H9 (cell line): ENCODE measurements at regions not wholly inside any gene's neighbourhood (a gene's known extent, or its start where the extent isn't known, plus 50 kb on each side); places are given as distances from the start of the nearest gene placed in this dataset.

Experiments
- DNase-seq: peaks from one replicate; pipeline ENCODE4 v3.0.0-alpha.2; 2017
- H2AFZ ChIP-seq: one replicate; pipeline ENCODE4 v1.6.1; 2013; ENCODE audit warnings: mild to moderate bottlenecking, low read length, control low read depth, moderate library complexity
- H2AK5ac ChIP-seq: 2 replicates; pipeline ENCODE4 v1.6.1; 2013; ENCODE audit warnings: low read length, control low read depth, mixed read lengths; ENCODE audit not compliant: insufficient read length
- H2BK120ac ChIP-seq: one replicate; pipeline ENCODE4 v1.6.1; 2013; ENCODE audit warnings: low read depth, mild to moderate bottlenecking, low read length, control low read depth, inconsistent platforms; ENCODE audit not compliant: poor library complexity, severe bottlenecking
- H2BK12ac ChIP-seq: 2 replicates; pipeline ENCODE4 v1.6.1; 2013; ENCODE audit warnings: low read length, control low read depth, mixed read lengths, low read depth; ENCODE audit not compliant: insufficient read length
- H2BK15ac ChIP-seq: 2 replicates; pipeline ENCODE4 v1.6.1; 2013; ENCODE audit warnings: low read depth, low read length, control low read depth
- H2BK20ac ChIP-seq: one replicate; pipeline ENCODE4 v1.6.1; 2013; ENCODE audit warnings: low read depth, mild to moderate bottlenecking, low read length, control low read depth, inconsistent platforms; ENCODE audit not compliant: poor library complexity, severe bottlenecking
- H2BK5ac ChIP-seq: 2 replicates; pipeline ENCODE4 v1.6.1; 2013; ENCODE audit warnings: low read length, control low read depth, mixed read lengths; ENCODE audit not compliant: insufficient read length
- H3K14ac ChIP-seq: 2 replicates; pipeline ENCODE4 v1.6.1; 2013; ENCODE audit warnings: low read length, control low read depth; ENCODE audit not compliant: insufficient read depth
- H3K18ac ChIP-seq: 2 replicates; pipeline ENCODE4 v1.6.1; 2013; ENCODE audit warnings: low read depth, mild to moderate bottlenecking, mixed read lengths, low read length, control low read depth; ENCODE audit not compliant: insufficient read length
- H3K23ac ChIP-seq: 2 replicates; pipeline ENCODE4 v1.6.1; 2013; ENCODE audit warnings: low read length, control low read depth, mixed read lengths, low read depth; ENCODE audit not compliant: insufficient read length
- H3K23me2 ChIP-seq: 2 replicates; pipeline ENCODE4 v1.6.1; 2013; ENCODE audit warnings: low read depth, mild to moderate bottlenecking, mixed read lengths, low read length, control low read depth; ENCODE audit not compliant: insufficient read length, poor library complexity, severe bottlenecking
- H3K27ac ChIP-seq: 2 replicates; pipeline ENCODE4 v1.5.1; 2013; ENCODE audit warnings: low read length, control low read depth, mixed read lengths, low read depth; ENCODE audit not compliant: insufficient read length
- H3K27me3 ChIP-seq: 2 replicates; pipeline ENCODE4 v1.6.1; 2013; ENCODE audit warnings: low read length, control low read depth, inconsistent platforms; ENCODE audit not compliant: insufficient read depth
- H3K4ac ChIP-seq: 2 replicates; pipeline ENCODE4 v1.6.1; 2013; ENCODE audit warnings: low read depth, mild to moderate bottlenecking, control low read depth, inconsistent platforms, low read length, moderate library complexity
- H3K4me1 ChIP-seq: 2 replicates; pipeline ENCODE4 v1.6.1; 2013; ENCODE audit warnings: low read length, control low read depth, inconsistent platforms; ENCODE audit not compliant: insufficient read depth
- H3K4me2 ChIP-seq: 2 replicates; pipeline ENCODE4 v1.6.1; 2013; ENCODE audit warnings: low read length, control low read depth, mixed read lengths; ENCODE audit not compliant: insufficient read length, insufficient read depth
- H3K56ac ChIP-seq: 2 replicates; pipeline ENCODE4 v1.6.1; 2013; ENCODE audit warnings: low read depth, mild to moderate bottlenecking, mixed read lengths, low read length, control low read depth; ENCODE audit not compliant: insufficient read length
- H3K79me1 ChIP-seq: 2 replicates; pipeline ENCODE4 v1.6.1; 2013; ENCODE audit warnings: low read depth, mild to moderate bottlenecking, moderate library complexity, low read length, control low read depth, inconsistent platforms; ENCODE audit not compliant: insufficient read depth, poor library complexity, severe bottlenecking
- H3K79me2 ChIP-seq: 2 replicates; pipeline ENCODE4 v1.6.1; 2013; ENCODE audit warnings: low read length, control low read depth, inconsistent platforms; ENCODE audit not compliant: insufficient read depth
- H3K9ac ChIP-seq: 2 replicates; pipeline ENCODE4 v1.6.1; 2013; ENCODE audit warnings: low read length, control low read depth, mixed read lengths; ENCODE audit not compliant: insufficient read length; ENCODE audit errors: extremely low read depth
- H3K9me3 ChIP-seq: one replicate; pipeline ENCODE4 v1.6.1; 2013; ENCODE audit warnings: low read depth, low read length, inconsistent platforms; ENCODE audit not compliant: control insufficient read depth
- H3T11ph ChIP-seq: one replicate; pipeline ENCODE4 v1.6.1; 2013; ENCODE audit warnings: mild to moderate bottlenecking, low read length, control low read depth, inconsistent platforms
- H4K20me1 ChIP-seq: one replicate; pipeline ENCODE4 v1.6.1; 2013; ENCODE audit not compliant: control insufficient read depth, insufficient read length, insufficient read depth
- H4K5ac ChIP-seq: 2 replicates; pipeline ENCODE4 v1.6.1; 2013; ENCODE audit warnings: low read depth, mild to moderate bottlenecking, mixed read lengths, low read length, control low read depth; ENCODE audit not compliant: insufficient read length
- H4K8ac ChIP-seq: replicated peaks from 2 replicates; pipeline ENCODE4 v1.6.1; 2013; ENCODE audit warnings: low read length, control low read depth, mixed read lengths, low read depth; ENCODE audit not compliant: insufficient read length
- H4K91ac ChIP-seq: 2 replicates; pipeline ENCODE4 v1.6.1; 2013; ENCODE audit warnings: low read depth, mild to moderate bottlenecking, moderate library complexity, mixed read lengths, low read length, control low read depth; ENCODE audit not compliant: insufficient read length
- H3K27ac Mint-ChIP-seq, 3 experiments: 2 replicates in 2 of 3; 3 replicates in 1 of 3; pipeline ENCODE4 v1.8.0; 2020 to 2021; ENCODE audit warnings: mixed read lengths in 3 of 3, mild to moderate bottlenecking in 1 of 3, moderate library complexity in 1 of 3
- H3K27me3 Mint-ChIP-seq: 2 replicates; pipeline ENCODE4 v1.8.0; 2021; ENCODE audit warnings: low read depth, mild to moderate bottlenecking, moderate library complexity, mixed read lengths
- H3K36me3 Mint-ChIP-seq, 3 experiments: 2 replicates in 2 of 3; 3 replicates in 1 of 3; pipeline ENCODE4 v1.8.0; 2020 to 2021; ENCODE audit warnings: low read depth in 3 of 3, mixed read lengths in 3 of 3; ENCODE audit not compliant: insufficient read depth in 1 of 3
- H3K4me1 Mint-ChIP-seq, 2 experiments: 2 replicates each; pipeline ENCODE4 v1.8.0; 2020; ENCODE audit warnings: mixed read lengths in 2 of 2
- H3K4me3 Mint-ChIP-seq, 2 experiments: 2 replicates in 1 of 2; 3 replicates in 1 of 2; pipeline ENCODE4 v1.8.0; 2020 to 2021; ENCODE audit warnings: mild to moderate bottlenecking in 2 of 2, mixed read lengths in 2 of 2, moderate library complexity in 1 of 2
- H3K9me3 Mint-ChIP-seq, 2 experiments: 2 replicates in 1 of 2; 3 replicates in 1 of 2; pipeline ENCODE4 v1.8.0; 2020; ENCODE audit warnings: mild to moderate bottlenecking in 2 of 2, mixed read lengths in 2 of 2, moderate library complexity in 1 of 2
- WGBS: extraction: QIAGEN DNeasy Blood & Tissue Kit; methylation state at CpG from one replicate; pipeline ENCODE4 v1.1.7; 2013; ENCODE audit warnings: missing lambda C conversion rate, low lambda C conversion rate, mixed read lengths; ENCODE audit not compliant: insufficient read length; ENCODE audit errors: extremely low coverage; 5-methylcytosine and 5-hydroxymethylcytosine counted together
- TF ChIP-seq, protein P1 (sequence below): fragments of 200-600 bp; sonication (generic); conservative IDR thresholded peaks from 3 replicates; pipeline ENCODE4 v1.8.0; 2021; ENCODE audit warnings: antibody characterized with exemption, mild to moderate bottlenecking

DNA sequence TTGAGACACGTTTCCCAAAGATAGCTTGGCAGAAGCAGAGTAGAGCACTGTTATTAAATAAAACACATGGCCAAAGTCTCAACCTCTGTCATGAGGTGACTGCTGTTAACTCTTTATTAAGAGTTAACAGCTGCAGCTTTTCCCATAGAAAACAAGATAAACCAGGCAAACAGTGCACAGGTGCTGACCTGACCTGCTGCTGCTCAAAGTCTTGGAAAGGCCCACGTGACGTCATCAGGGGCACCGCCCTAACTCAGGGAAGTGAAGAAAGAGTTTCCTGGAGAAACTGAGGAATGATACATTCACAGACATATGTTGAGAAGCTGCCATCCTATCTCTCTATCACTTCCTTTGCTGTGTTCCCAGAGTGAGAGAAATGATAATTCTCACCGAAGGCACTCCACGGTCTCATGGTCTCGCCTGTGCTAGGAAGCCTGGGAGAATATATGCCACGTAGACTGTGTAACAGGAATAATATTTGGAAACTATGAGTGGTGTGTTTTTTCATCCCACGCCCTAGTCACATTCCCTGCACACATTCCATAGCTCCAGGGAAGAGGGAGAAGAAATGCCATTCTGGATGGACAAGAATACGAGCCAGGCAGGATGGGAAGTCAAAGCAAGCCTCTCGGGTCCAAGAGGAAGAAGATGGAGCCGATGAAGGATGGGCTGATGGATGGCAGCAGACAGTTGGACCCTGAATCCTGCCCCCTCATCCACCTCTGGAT is 146.2 kb upstream of the NFE2L3 start:
- no peak overlapping the region for H4K5ac ChIP-seq
- H4K20me1 ChIP-seq, result no peaks in the 10 kb centered on the region
- no peak overlapping the region for H2BK12ac ChIP-seq
- no peak overlapping the region for H3K56ac ChIP-seq
- no CpG with 5 or more reads among the region's 12 CpGs for WGBS
- no peak overlapping the region for H3K18ac ChIP-seq
- no peak for DNase-seq
- peaks cover 8% of the 10 kb centered on the region for H3K9me3 ChIP-seq
- H3K4me1 Mint-ChIP-seq, result 0 out of 4 replicates have a peak, but pooled peaks cover 0 to 3% of the 10 kb centered on the region in 2 experiments
- H3K27me3 ChIP-seq, result no peaks in the 10 kb centered on the region
- H3K14ac ChIP-seq, result no peak overlapping the region
- H4K91ac ChIP-seq, result no peak overlapping the region
- H2AK5ac ChIP-seq, result no peak overlapping the region
- H3K4me1 ChIP-seq, result no peaks in the 10 kb centered on the region
- no peak overlapping the region for H3K27ac Mint-ChIP-seq
- H2BK120ac ChIP-seq, result no peak overlapping the region
- H2BK20ac ChIP-seq, result no peak overlapping the region
- H3K23ac ChIP-seq, result no peak overlapping the region
- no peak overlapping the region for H3K4me2 ChIP-seq
- no peak overlapping the region for H2AFZ ChIP-seq
- H2BK5ac ChIP-seq, result no peak overlapping the region
- peaks cover 22 to 25% of the 10 kb centered on the region in 2 experiments for H3K9me3 Mint-ChIP-seq
- no peak overlapping the region for H4K8ac ChIP-seq
- H3K9ac ChIP-seq, result no peak overlapping the region
- H3K4ac ChIP-seq, result no peak overlapping the region
- TF ChIP-seq, protein P1, sequence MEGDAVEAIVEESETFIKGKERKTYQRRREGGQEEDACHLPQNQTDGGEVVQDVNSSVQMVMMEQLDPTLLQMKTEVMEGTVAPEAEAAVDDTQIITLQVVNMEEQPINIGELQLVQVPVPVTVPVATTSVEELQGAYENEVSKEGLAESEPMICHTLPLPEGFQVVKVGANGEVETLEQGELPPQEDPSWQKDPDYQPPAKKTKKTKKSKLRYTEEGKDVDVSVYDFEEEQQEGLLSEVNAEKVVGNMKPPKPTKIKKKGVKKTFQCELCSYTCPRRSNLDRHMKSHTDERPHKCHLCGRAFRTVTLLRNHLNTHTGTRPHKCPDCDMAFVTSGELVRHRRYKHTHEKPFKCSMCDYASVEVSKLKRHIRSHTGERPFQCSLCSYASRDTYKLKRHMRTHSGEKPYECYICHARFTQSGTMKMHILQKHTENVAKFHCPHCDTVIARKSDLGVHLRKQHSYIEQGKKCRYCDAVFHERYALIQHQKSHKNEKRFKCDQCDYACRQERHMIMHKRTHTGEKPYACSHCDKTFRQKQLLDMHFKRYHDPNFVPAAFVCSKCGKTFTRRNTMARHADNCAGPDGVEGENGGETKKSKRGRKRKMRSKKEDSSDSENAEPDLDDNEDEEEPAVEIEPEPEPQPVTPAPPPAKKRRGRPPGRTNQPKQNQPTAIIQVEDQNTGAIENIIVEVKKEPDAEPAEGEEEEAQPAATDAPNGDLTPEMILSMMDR, result no peak
- H3K23me2 ChIP-seq, result no peaks in the 10 kb centered on the region
- no peak overlapping the region for H3T11ph ChIP-seq
- H3K27me3 Mint-ChIP-seq, result peaks cover 16% of the 10 kb centered on the region
- H3K27ac ChIP-seq, result no peak overlapping the region
- H3K36me3 Mint-ChIP-seq, result peaks cover 6 to 23% (median 14%) of the 10 kb centered on the region in 3 experiments
- no peak overlapping the region for H2BK15ac ChIP-seq
- H3K79me2 ChIP-seq, result no peaks in the 10 kb centered on the region
- no peaks in the 10 kb centered on the region for H3K79me1 ChIP-seq
- no peak overlapping the region for H3K4me3 Mint-ChIP-seq
